PC-3 (cell line): ENCODE measurements at regions not wholly inside any gene's neighbourhood (a gene's known extent, or its start where the extent isn't known, plus 50 kb on each side); places are given as distances from the start of the nearest gene placed in this dataset.

Experiments
- ATAC-seq: fragments of 200-7000 bp; cut with Tn5 transposase; 2 replicates; pipeline ENCODE4 v1.9.1; 2020; ENCODE audit warnings: mild to moderate bottlenecking, moderate library complexity
- BruUV-seq: library from RNA; stranded (reverse); fragments of 400-500 nt; replicated peaks from 2 replicates; lab custom pipeline; 2021; lab: Mats Ljungman, UMichigan
- CTCF ChIA-PET: fragments of 300-600 bp; sonication (Branson Sonifier 250); formaldehyde crosslinking; loops from one replicate; lab custom pipeline; 2022; ENCODE audit warnings: antibody characterized with exemption; lab: Charles Lee
- POLR2A ChIA-PET: fragments of 300-600 bp; sonication (Branson Sonifier 250); formaldehyde crosslinking; loops from one replicate; lab custom pipeline; 2022; ENCODE audit warnings: antibody characterized with exemption; ENCODE audit not compliant: unreplicated experiment; lab: Charles Lee
- DNase-seq: peaks from one replicate; pipeline ENCODE4 v3.0.0-alpha.2; 2015
- H2AFZ ChIP-seq: fragments of 300-600 bp; sonication (generic); 2 replicates; pipeline ENCODE4 v1.6.0; 2016; ENCODE audit warnings: antibody characterized with exemption, low read length
- H3F3A ChIP-seq: fragments of 300-600 bp; sonication (generic); one replicate; pipeline ENCODE4 v1.6.0; 2017; ENCODE audit warnings: antibody characterized with exemption, low read length, control low read depth, mild to moderate bottlenecking; ENCODE audit not compliant: unreplicated experiment
- H3K27ac ChIP-seq: fragments of 300-600 bp; sonication (generic); 2 replicates; pipeline ENCODE4 v1.5.1; 2016; ENCODE audit warnings: mild to moderate bottlenecking, low read length
- H3K27me3 ChIP-seq: fragments of 300-600 bp; sonication (generic); 2 replicates; pipeline ENCODE4 v1.6.1; 2016; ENCODE audit warnings: low read length, mixed read lengths
- H3K36me3 ChIP-seq: fragments of 300-600 bp; sonication (generic); 2 replicates; pipeline ENCODE4 v1.6.1; 2016; ENCODE audit warnings: low read depth, mixed run types, low read length, mixed read lengths
- H3K4me1 ChIP-seq: fragments of 300-600 bp; sonication (generic); 2 replicates; pipeline ENCODE4 v1.5.1; 2016; ENCODE audit warnings: low read length; ENCODE audit not compliant: insufficient read depth
- H3K4me2 ChIP-seq: fragments of 300-600 bp; sonication (generic); 2 replicates; pipeline ENCODE4 v1.6.0; 2016; ENCODE audit warnings: low read length
- H3K4me3 ChIP-seq: fragments of 300-600 bp; sonication (generic); 2 replicates; pipeline ENCODE4 v1.5.1; 2016; ENCODE audit warnings: mild to moderate bottlenecking, low read length, mixed read lengths
- H3K79me2 ChIP-seq: fragments of 300-600 bp; sonication (generic); 2 replicates; pipeline ENCODE4 v1.6.1; 2017; ENCODE audit warnings: low read length, mixed read lengths
- H3K9ac ChIP-seq: fragments of 300-600 bp; sonication (generic); 2 replicates; pipeline ENCODE4 v1.6.0; 2016; ENCODE audit warnings: mild to moderate bottlenecking, low read length
- H3K9me2 ChIP-seq: fragments of 300-600 bp; sonication (generic); replicated peaks from 2 replicates; pipeline ENCODE4 v1.6.1; 2016; ENCODE audit warnings: mixed run types, low read length, mixed read lengths
- H3K9me3 ChIP-seq: fragments of 300-600 bp; sonication (generic); 2 replicates; pipeline ENCODE4 v1.6.1; 2016; ENCODE audit warnings: low read length, mixed read lengths
- H4K20me1 ChIP-seq: fragments of 300-600 bp; sonication (generic); 2 replicates; pipeline ENCODE4 v1.6.1; 2016; ENCODE audit warnings: low read length, mixed read lengths
- EZH2 ChIP-seq: fragments of 300-600 bp; sonication (generic); IDR thresholded peaks from one replicate; pipeline ENCODE4 v1.6.1; 2017; ENCODE audit warnings: antibody characterized with exemption, mild to moderate bottlenecking, low read length; ENCODE audit not compliant: unreplicated experiment
- EZH2phosphoT487 ChIP-seq: fragments of 300-600 bp; sonication (generic); IDR thresholded peaks from 2 replicates; pipeline ENCODE4 v1.6.1; 2018; ENCODE audit warnings: mild to moderate bottlenecking, antibody characterized with exemption, low read length, borderline replicate concordance
- intact Hi-C: fragments of 100-400 bp; cut with micrococcal nuclease; formaldehyde crosslinking; loops from 2 replicates; pipeline ENCODE4 v1.9.0; 2023
- TF ChIP-seq, protein P1 (sequence below): fragments of 300-600 bp; sonication (generic); conservative IDR thresholded peaks from 2 replicates; pipeline ENCODE4 v1.5.1; 2017; ENCODE audit warnings: antibody characterized with exemption, low read depth, mild to moderate bottlenecking, low read length

DNA sequence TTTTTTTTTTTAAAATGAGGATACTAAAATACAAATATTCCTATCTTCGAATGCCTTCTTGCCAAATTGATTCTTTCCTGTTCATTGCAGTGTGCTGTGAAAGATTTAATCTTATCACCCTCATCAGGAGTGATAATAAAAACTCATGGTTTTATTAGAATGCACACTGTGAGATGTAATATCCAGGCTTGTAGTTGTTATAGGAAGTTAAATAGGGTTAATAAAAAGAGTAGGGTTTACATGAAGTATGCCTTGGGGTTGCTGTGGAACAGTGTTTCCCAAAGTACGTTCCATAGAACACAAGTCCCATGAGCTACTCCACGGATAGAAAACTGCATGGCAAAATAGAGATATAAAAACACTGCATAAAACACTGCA is 191.9 kb downstream of the SPP2 start:
- H3F3A ChIP-seq: peaks cover 8% of the 10 kb centered on the region
- ATAC-seq: no peak; the same call in 1 of the 2 replicates
- no peak overlapping the region for H2AFZ ChIP-seq
- peaks cover 61% of the 10 kb centered on the region for H3K4me1 ChIP-seq
- ChIA-PET POLR2A (interaction anchor here (0.7 kb wide), 1 partner anchor 9 kb away, joined by 6 read pairs; no protein-coding TSS in a partner anchor), CTCF (interaction anchor here (0.6 kb wide), 1 partner anchor 813 kb away, joined by 6 read pairs; no protein-coding TSS in a partner anchor)
- H3K79me2 ChIP-seq: no peaks in the 10 kb centered on the region
- TF ChIP-seq EZH2 (no peak), EZH2phosphoT487 (no peak)
- TF ChIP-seq, protein P1, sequence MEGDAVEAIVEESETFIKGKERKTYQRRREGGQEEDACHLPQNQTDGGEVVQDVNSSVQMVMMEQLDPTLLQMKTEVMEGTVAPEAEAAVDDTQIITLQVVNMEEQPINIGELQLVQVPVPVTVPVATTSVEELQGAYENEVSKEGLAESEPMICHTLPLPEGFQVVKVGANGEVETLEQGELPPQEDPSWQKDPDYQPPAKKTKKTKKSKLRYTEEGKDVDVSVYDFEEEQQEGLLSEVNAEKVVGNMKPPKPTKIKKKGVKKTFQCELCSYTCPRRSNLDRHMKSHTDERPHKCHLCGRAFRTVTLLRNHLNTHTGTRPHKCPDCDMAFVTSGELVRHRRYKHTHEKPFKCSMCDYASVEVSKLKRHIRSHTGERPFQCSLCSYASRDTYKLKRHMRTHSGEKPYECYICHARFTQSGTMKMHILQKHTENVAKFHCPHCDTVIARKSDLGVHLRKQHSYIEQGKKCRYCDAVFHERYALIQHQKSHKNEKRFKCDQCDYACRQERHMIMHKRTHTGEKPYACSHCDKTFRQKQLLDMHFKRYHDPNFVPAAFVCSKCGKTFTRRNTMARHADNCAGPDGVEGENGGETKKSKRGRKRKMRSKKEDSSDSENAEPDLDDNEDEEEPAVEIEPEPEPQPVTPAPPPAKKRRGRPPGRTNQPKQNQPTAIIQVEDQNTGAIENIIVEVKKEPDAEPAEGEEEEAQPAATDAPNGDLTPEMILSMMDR: no peak
- H3K4me2 ChIP-seq: peak overlapping the region; percentile 86
- H3K36me3 ChIP-seq: no peaks in the 10 kb centered on the region; the same call in 1 of the 2 replicates
- no peaks in the 10 kb centered on the region for H3K27me3 ChIP-seq
- no peaks in the 10 kb centered on the region for H4K20me1 ChIP-seq
- intact Hi-C loops: loop anchor here (1.0 kb wide), 2 partner anchors 10 to 39 kb away; no protein-coding TSS in a partner anchor
- BruUV-seq: no TSS peak
- DNase-seq: no peak
- H3K4me3 ChIP-seq: no peak overlapping the region; the same call in 1 of the 2 replicates
- peak overlapping the region; percentile 99 for H3K27ac ChIP-seq
- H3K9me2 ChIP-seq: no peaks in the 10 kb centered on the region
- H3K9ac ChIP-seq: peak overlapping the region; percentile 55
- H3K9me3 ChIP-seq: 0 out of 2 replicates have a peak, but pooled peaks cover 7% of the 10 kb centered on the region

DNA sequence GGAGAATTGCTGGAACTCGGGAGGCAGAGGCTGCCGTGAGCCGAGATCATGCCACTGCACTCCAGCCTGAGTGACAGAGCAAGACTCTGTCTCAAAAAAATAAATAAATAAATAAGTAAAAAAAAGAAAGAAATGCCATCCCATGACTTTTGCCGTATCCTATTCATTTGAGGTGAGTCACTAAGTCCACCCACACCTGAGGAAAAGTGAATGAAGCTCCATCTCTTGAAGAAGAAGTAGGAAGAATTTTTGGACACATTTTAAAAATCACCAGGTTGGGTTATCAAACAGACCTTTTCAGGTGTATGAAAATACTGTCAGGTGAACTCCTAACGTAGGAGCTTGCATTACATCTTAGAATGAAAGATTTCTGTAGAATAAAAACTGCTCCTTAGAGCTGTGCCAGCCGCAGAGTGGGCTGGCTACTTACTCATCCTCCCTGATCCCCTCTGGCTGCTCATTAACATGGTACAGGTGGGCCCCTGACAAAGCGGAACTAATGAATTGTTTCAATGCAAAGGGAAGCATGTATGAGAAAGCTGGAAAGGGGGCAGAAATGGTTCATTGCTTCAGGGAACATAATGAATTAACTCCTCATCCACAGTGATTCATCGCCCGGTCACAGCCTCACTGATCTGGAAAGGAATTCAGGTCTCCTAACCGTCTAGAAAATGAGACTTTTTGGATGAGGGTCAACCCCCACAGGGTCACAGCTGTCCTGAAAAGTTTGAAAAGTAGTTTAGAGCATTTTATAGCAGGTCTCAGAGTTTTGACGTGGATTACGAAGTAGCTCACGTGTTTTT is 191.4 kb downstream of the SPP2 start:
- Histone ChIP-seq H3K4me2 (peak overlapping the region; percentile 86), H3K36me3 (no peaks in the 10 kb centered on the region; the same call in 1 of the 2 replicates), H3K9me3 (0 out of 2 replicates have a peak, but pooled peaks cover 7% of the 10 kb centered on the region), H3K4me3 (peak overlapping the region; percentile 48; the same call in 1 of the 2 replicates), H2AFZ (no peak overlapping the region), H3K4me1 (peaks cover 61% of the 10 kb centered on the region), H3K27me3 (no peaks in the 10 kb centered on the region), H4K20me1 (no peaks in the 10 kb centered on the region), H3K79me2 (no peaks in the 10 kb centered on the region), H3F3A (peaks cover 8% of the 10 kb centered on the region), H3K9ac (peak overlapping the region; percentile 80), H3K27ac (peak overlapping the region; percentile 99), H3K9me2 (no peaks in the 10 kb centered on the region)
- POLR2A ChIA-PET: interaction anchor here (0.6 to 0.7 kb wide), 3 partner anchors 10 to 255 kb away, joined by 3 to 6 read pairs (median 3); partner anchors contain the start of gene ARL4C
- peak; percentile 68 for ATAC-seq
- CTCF ChIA-PET: interaction anchor here (0.6 kb wide), 3 partner anchors 10 to 813 kb away, joined by 3 to 6 read pairs (median 3); no protein-coding TSS in a partner anchor
- no TSS peak for BruUV-seq
- TF ChIP-seq EZH2phosphoT487 (no peak), EZH2 (no peak)
- TF ChIP-seq, protein P1: no peak
- intact Hi-C loops: loop anchor here (1.0 to 2.0 kb wide), 3 partner anchors 10 to 39 kb away; no protein-coding TSS in a partner anchor
- DNase-seq: peak; percentile 96
